Neuronal stem cell (in vitro differentiated cells): ENCODE measurements at regions not wholly inside any gene's neighbourhood (a gene's known extent, or its start where the extent isn't known, plus 50 kb on each side); places are given as distances from the start of the nearest gene placed in this dataset.
A peak's percentile ranks its signal among the peaks of the same experiment; 100 is the strongest.

Experiments used
- DNase-seq: peaks from one replicate; pipeline ENCODE4 v3.0.0-alpha.2; 2013; ENCODE audit warnings: low spot score
- H2AFZ ChIP-seq: one replicate; pipeline ENCODE4 v1.6.1; 2013; ENCODE audit warnings: mild to moderate bottlenecking, low read length, inconsistent platforms
- H2AK5ac ChIP-seq: 2 replicates; pipeline ENCODE4 v1.6.1; 2013; ENCODE audit warnings: low read depth, mild to moderate bottlenecking, inconsistent platforms, low read length, moderate library complexity, mixed read lengths
- H2BK120ac ChIP-seq: 2 replicates; pipeline ENCODE4 v1.6.1; 2013; ENCODE audit warnings: low read depth, mild to moderate bottlenecking, inconsistent platforms, low read length, moderate library complexity, mixed read lengths
- H2BK12ac ChIP-seq: one replicate; pipeline ENCODE4 v1.6.1; 2013; ENCODE audit warnings: low read length, inconsistent platforms
- H2BK15ac ChIP-seq: 2 replicates; pipeline ENCODE4 v1.6.1; 2013; ENCODE audit warnings: mild to moderate bottlenecking, low read length, inconsistent platforms, mixed read lengths
- H2BK5ac ChIP-seq: one replicate; pipeline ENCODE4 v1.6.1; 2013; ENCODE audit warnings: inconsistent platforms, mild to moderate bottlenecking, low read length, moderate library complexity
- H3K14ac ChIP-seq: one replicate; pipeline ENCODE4 v1.6.1; 2013; ENCODE audit warnings: low read length, inconsistent platforms
- H3K18ac ChIP-seq: 2 replicates; pipeline ENCODE4 v1.6.1; 2013; ENCODE audit warnings: low read length, inconsistent platforms
- H3K23ac ChIP-seq: 2 replicates; pipeline ENCODE4 v1.6.1; 2013; ENCODE audit warnings: low read depth, mild to moderate bottlenecking, mixed read lengths, low read length, inconsistent platforms; ENCODE audit not compliant: poor library complexity
- H3K27ac ChIP-seq: replicated peaks from 3 replicates; pipeline ENCODE4 v1.5.1; 2013; ENCODE audit warnings: low read length, inconsistent platforms
- H3K27me3 ChIP-seq, 3 experiments: 2 replicates each; pipeline ENCODE4 v1.6.1; 2013; ENCODE audit warnings: low read length in 3 of 3, mild to moderate bottlenecking in 2 of 3, inconsistent platforms in 1 of 3, low read depth in 1 of 3, mixed read lengths in 1 of 3, moderate library complexity in 1 of 3; ENCODE audit not compliant: control insufficient read depth in 3 of 3, insufficient read depth in 3 of 3
- H3K36me3 ChIP-seq, 2 donors: replicated peaks in 1 of 2; 2 replicates each; pipeline ENCODE4 v1.6.1; 2013; ENCODE audit warnings: low read length in 2 of 2; ENCODE audit not compliant: control insufficient read depth in 2 of 2, insufficient read depth in 2 of 2
- H3K4ac ChIP-seq: 2 replicates; pipeline ENCODE4 v1.6.1; 2013; ENCODE audit warnings: inconsistent platforms, mild to moderate bottlenecking, low read length, moderate library complexity
- H3K4me1 ChIP-seq, 2 donors: 1 replicate in 1 of 2; 2 replicates in 1 of 2; pipeline ENCODE4 v1.6.1; 2013; ENCODE audit warnings: low read length in 2 of 2, low read depth in 1 of 2; ENCODE audit not compliant: control insufficient read depth in 2 of 2, insufficient read depth in 1 of 2
- H3K4me2 ChIP-seq: one replicate; pipeline ENCODE4 v1.6.1; 2013; ENCODE audit warnings: mild to moderate bottlenecking, low read length, inconsistent platforms; ENCODE audit not compliant: insufficient read depth, poor library complexity, severe bottlenecking
- H3K4me3 ChIP-seq, 2 donors: 2 replicates each; pipeline ENCODE4 v1.5.1; 2013; ENCODE audit warnings: low read length in 2 of 2, mild to moderate bottlenecking in 2 of 2, inconsistent platforms in 1 of 2, moderate library complexity in 1 of 2
- H3K79me1 ChIP-seq: one replicate; pipeline ENCODE4 v1.6.1; 2013; ENCODE audit warnings: low read depth, mild to moderate bottlenecking, inconsistent platforms, low read length, moderate library complexity
- H3K9ac ChIP-seq: one replicate; pipeline ENCODE4 v1.6.1; 2013; ENCODE audit warnings: mild to moderate bottlenecking, low read depth, low read length, inconsistent platforms; ENCODE audit not compliant: poor library complexity
- H3K9me3 ChIP-seq, 2 donors: replicated peaks in 1 of 2; 2 replicates each; pipeline versions ENCODE3 to v1.6.1; 2013; ENCODE audit warnings: low read length in 2 of 2, mild to moderate bottlenecking in 2 of 2, inconsistent platforms in 1 of 2, low read depth in 1 of 2, mixed read lengths in 1 of 2, moderate library complexity in 1 of 2; ENCODE audit not compliant: control insufficient read depth in 2 of 2, insufficient read depth in 1 of 2
- H4K8ac ChIP-seq: one replicate; pipeline ENCODE4 v1.6.1; 2013; ENCODE audit warnings: low read depth, mild to moderate bottlenecking, inconsistent platforms, low read length, moderate library complexity
- H4K91ac ChIP-seq: one replicate; pipeline ENCODE4 v1.6.1; 2013; ENCODE audit warnings: low read length, low read depth, mild to moderate bottlenecking, inconsistent platforms; ENCODE audit not compliant: poor library complexity
- WGBS, 2 donors: extraction: QIAGEN DNeasy Blood & Tissue Kit; methylation state at CpG; one replicate each; pipeline ENCODE4 v1.1.7; 2013; ENCODE audit warnings: missing lambda C conversion rate in 2 of 2, mixed read lengths in 1 of 2; ENCODE audit not compliant: insufficient read length in 2 of 2, insufficient replicate concordance in 1 of 2; ENCODE audit errors: extremely low coverage in 2 of 2; 5-methylcytosine and 5-hydroxymethylcytosine counted together

- Histone ChIP-seq H3K14ac (no peak overlapping the region), H3K4me2 (no peak overlapping the region), H3K9ac (no peak overlapping the region), H3K27ac (no peak overlapping the region), H3K79me1 (no peaks in the 10 kb centered on the region), H3K27me3 (no peaks in the 10 kb centered on the region), H2BK12ac (no peak overlapping the region), H4K8ac (no peak overlapping the region), H3K4ac (no peak overlapping the region), H4K91ac (no peak overlapping the region), H3K9me3 (no peaks in the 10 kb centered on the region), H3K23ac (no peak overlapping the region), H2BK15ac (no peak overlapping the region), H2BK5ac (no peak overlapping the region), H3K36me3 (no peaks in the 10 kb centered on the region), H3K4me3 (no peak overlapping the region), H2AFZ (peak overlapping the region; percentile 38), H3K18ac (no peak overlapping the region), H3K4me1 (no peaks in the 10 kb centered on the region), H2AK5ac (no peak overlapping the region), H2BK120ac (no peak overlapping the region)
- WGBS, 2 donors: no CpG with 5 or more reads among the region's 5 CpGs
- DNase-seq: no peak
Observed at GRCh38 chr5:20680718-20681302, 692.8 kb upstream of the CDH18 start.

GRCh38 chr5:20678814-20679298 lies 690.9 kb upstream of the CDH18 start:
- no peak overlapping the region for H2AFZ ChIP-seq
- no peak overlapping the region for H2BK15ac ChIP-seq
- H3K4ac ChIP-seq: no peak overlapping the region
- no peak overlapping the region for H3K23ac ChIP-seq
- H2AK5ac ChIP-seq: no peak overlapping the region
- no peak overlapping the region for H2BK12ac ChIP-seq
- no peak overlapping the region for H3K14ac ChIP-seq
- H2BK5ac ChIP-seq: no peak overlapping the region
- no peak overlapping the region for H3K18ac ChIP-seq
- no peak overlapping the region for H4K8ac ChIP-seq
- no peaks in the 10 kb centered on the region for H3K4me1 ChIP-seq
- H3K36me3 ChIP-seq: no peaks in the 10 kb centered on the region
- no peak overlapping the region for H4K91ac ChIP-seq
- no peak overlapping the region for H3K4me3 ChIP-seq
- H3K27me3 ChIP-seq: no peaks in the 10 kb centered on the region
- H3K4me2 ChIP-seq: no peak overlapping the region
- no peak overlapping the region for H3K9ac ChIP-seq
- no peak overlapping the region for H2BK120ac ChIP-seq
- H3K27ac ChIP-seq: no peak overlapping the region
- H3K79me1 ChIP-seq: no peaks in the 10 kb centered on the region
- WGBS, 2 donors: no CpG with 5 or more reads among the region's 1 CpG
- no peaks in the 10 kb centered on the region for H3K9me3 ChIP-seq
- DNase-seq: no peak

DNA sequence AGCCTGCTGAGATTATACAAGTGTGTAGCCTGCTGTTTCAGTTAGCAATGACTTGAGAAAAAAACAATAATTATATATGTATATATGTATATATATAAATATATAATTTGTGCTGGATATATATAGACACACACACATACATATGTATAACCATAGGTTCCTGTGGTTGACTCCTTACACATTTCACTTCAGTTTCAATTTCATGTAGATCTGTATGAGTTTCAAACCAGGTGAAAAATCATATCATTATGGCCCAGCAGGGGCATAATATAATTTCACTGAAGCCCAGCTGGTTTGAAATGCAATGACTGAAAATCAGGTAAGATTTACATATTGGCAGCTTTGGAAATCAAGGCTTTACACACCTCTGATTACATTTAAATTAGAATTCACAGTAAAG lies 690.4 kb upstream of the CDH18 start:
- Histone ChIP-seq H3K4me3 (no peak overlapping the region), H4K8ac (no peak overlapping the region), H3K4me2 (no peak overlapping the region), H3K36me3 (no peaks in the 10 kb centered on the region), H2BK12ac (no peak overlapping the region), H3K4ac (no peak overlapping the region), H3K9me3 (no peaks in the 10 kb centered on the region), H3K4me1 (no peaks in the 10 kb centered on the region), H3K27ac (no peak overlapping the region), H3K79me1 (no peaks in the 10 kb centered on the region), H2BK15ac (no peak overlapping the region), H4K91ac (no peak overlapping the region), H2AK5ac (no peak overlapping the region), H2AFZ (no peak overlapping the region), H3K23ac (no peak overlapping the region), H3K18ac (no peak overlapping the region), H2BK120ac (no peak overlapping the region), H3K9ac (no peak overlapping the region), H2BK5ac (no peak overlapping the region), H3K14ac (no peak overlapping the region), H3K27me3 (no peaks in the 10 kb centered on the region)
- DNase-seq: no peak

- Histone ChIP-seq H3K4me1 (no peaks in the 10 kb centered on the region), H2AFZ (peak overlapping the region; percentile 53), H2BK12ac (no peak overlapping the region), H3K4me3 (no peak overlapping the region), H3K9ac (no peak overlapping the region), H4K8ac (no peak overlapping the region), H3K27me3 (no peaks in the 10 kb centered on the region), H2AK5ac (no peak overlapping the region), H3K9me3 (no peaks in the 10 kb centered on the region), H4K91ac (no peak overlapping the region), H3K4me2 (no peak overlapping the region), H3K27ac (no peak overlapping the region), H3K18ac (no peak overlapping the region), H2BK5ac (no peak overlapping the region), H3K23ac (no peak overlapping the region), H3K4ac (no peak overlapping the region), H2BK15ac (no peak overlapping the region), H3K36me3 (no peaks in the 10 kb centered on the region), H3K14ac (no peak overlapping the region), H2BK120ac (no peak overlapping the region), H3K79me1 (no peaks in the 10 kb centered on the region)
- WGBS, 2 donors: no CpG with 5 or more reads among the region's 3 CpGs
- no peak for DNase-seq
Observed at GRCh38 chr5:20660588-20660987, 672.6 kb upstream of the CDH18 start.
